ENCODE measurements at regions not wholly inside any gene's neighbourhood (a gene's known extent, or its start where the extent isn't known, plus 50 kb on each side); places are given as distances from the start of the nearest gene placed in this dataset.

DNA sequence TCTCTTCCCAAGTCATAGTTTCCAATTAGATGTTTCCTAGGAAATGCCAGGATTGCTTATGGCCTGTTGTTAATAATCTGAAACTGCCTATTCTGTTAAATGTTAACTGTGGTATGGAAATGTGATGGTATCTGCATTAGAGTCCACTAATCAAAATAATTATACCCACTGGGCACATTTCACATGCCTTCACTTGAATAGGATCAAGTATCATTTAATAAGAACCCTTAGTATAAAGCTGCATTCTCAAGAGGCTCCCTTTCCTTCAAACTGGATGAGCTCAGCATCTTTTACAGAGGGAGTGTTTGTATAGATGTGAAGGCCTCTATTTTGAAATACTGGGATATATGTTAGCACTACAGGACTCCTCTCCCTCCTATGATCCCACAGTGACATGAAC lies 477.2 kb upstream of the VRK2 start:
- no peak for DNase-seq (ENCODE audit: extremely low read depth, low read depth)
- TF ChIP-seq, protein P1, sequence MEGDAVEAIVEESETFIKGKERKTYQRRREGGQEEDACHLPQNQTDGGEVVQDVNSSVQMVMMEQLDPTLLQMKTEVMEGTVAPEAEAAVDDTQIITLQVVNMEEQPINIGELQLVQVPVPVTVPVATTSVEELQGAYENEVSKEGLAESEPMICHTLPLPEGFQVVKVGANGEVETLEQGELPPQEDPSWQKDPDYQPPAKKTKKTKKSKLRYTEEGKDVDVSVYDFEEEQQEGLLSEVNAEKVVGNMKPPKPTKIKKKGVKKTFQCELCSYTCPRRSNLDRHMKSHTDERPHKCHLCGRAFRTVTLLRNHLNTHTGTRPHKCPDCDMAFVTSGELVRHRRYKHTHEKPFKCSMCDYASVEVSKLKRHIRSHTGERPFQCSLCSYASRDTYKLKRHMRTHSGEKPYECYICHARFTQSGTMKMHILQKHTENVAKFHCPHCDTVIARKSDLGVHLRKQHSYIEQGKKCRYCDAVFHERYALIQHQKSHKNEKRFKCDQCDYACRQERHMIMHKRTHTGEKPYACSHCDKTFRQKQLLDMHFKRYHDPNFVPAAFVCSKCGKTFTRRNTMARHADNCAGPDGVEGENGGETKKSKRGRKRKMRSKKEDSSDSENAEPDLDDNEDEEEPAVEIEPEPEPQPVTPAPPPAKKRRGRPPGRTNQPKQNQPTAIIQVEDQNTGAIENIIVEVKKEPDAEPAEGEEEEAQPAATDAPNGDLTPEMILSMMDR (IDR thresholded peaks at IDR 0.05; ENCODE audit: low read depth, low read length): no peak

DNA sequence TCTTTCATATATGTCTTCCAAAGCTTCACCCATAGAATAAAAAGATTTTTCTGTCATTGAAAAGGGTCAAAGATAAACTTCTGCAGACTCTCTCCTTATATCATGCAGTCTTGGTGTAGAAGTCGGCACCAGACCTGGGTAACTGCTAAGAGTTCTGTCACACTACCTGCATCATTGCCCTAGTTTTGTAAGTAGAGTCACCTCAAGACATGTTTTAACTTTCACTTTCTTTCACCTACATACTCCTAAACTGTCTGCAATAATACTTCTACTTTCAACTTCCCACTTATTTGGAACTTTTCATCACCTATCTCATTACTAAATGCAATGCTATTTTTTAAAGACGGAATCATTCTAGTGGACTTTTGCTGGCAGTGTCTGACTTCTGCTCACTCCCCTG lies 475.6 kb upstream of the VRK2 start:
- no peak for DNase-seq (ENCODE audit: extremely low read depth, low read depth)
- TF ChIP-seq, protein P1 (IDR thresholded peaks at IDR 0.05; ENCODE audit: low read depth, low read length): no peak

DNA sequence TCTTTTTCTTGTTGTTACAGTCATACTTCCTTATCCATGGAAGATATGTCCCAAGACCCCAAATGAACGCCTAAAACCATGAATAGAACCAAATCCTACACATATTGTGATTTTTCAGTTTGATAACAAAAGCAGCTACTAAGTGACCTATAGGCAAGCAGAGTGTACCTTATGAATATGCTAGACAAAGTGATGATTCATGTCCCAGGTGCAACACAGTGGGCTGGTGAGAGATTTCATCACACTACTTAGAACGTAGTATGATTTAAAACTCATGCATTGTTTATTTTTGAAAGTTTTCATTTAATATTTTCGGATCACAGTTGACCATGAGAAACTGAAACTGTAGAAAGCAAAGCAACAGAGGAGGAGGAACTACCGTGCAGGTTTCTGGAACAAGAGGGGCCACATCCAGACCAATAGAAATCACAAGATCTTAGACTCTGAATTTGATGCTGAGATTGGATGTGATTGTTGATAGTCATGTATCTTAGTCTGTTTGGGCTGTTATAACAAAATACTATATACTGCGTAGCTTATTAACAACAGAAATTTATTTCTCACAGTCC lies 470.8 kb upstream of the VRK2 start:
- no peak for DNase-seq (ENCODE audit: extremely low read depth, low read depth)

DNA sequence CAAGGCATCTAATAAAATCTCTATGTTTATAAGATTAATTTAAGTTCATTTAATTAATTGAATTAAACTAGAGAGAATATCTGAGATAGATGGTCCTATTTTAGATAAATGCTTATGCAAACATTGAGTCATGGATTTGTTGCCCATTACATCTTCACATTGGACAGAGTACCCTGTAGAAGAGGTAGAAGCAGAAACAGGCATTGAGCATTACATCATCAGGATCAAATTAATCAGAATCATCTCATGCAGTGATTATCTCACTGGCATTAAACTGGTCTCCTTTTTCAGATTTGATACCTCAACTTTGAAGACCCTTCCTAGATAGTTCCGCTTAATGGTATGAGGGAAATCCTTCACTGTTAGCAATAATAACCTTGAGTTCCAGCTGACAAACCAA lies 469.6 kb upstream of the VRK2 start:
- TF ChIP-seq, protein P1 (IDR thresholded peaks at IDR 0.05; ENCODE audit: low read depth, low read length): no peak
- no peak for DNase-seq (ENCODE audit: extremely low read depth, low read depth)

More for the DNA sequence above, 470.8 kb upstream of the VRK2 start:
- TF ChIP-seq, protein P1 (IDR thresholded peaks at IDR 0.05; ENCODE audit: low read depth, low read length): no peak

DNA sequence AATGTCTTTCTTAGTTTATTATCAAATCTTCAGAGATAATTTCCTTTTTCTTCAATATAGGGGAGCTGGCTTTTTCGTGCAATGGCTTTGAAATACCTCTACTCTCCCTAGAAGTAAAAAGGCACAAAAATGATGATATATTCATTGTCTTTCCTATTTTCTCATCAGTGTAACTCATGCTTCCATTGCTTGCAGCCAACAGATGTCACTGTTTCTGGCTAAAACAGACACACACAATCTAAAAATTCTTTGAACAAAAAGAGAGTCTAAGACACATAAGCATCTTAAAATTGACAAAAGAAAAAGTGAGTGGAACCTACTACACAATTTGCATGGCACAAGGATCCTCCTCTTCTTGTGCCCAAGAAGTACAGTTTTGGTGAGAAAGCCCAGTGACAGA lies 448.7 kb upstream of the VRK2 start:
- TF ChIP-seq, protein P1 (IDR thresholded peaks at IDR 0.05; ENCODE audit: low read depth, low read length): no peak
- DNase-seq (ENCODE audit: extremely low read depth, low read depth): no peak

DNA sequence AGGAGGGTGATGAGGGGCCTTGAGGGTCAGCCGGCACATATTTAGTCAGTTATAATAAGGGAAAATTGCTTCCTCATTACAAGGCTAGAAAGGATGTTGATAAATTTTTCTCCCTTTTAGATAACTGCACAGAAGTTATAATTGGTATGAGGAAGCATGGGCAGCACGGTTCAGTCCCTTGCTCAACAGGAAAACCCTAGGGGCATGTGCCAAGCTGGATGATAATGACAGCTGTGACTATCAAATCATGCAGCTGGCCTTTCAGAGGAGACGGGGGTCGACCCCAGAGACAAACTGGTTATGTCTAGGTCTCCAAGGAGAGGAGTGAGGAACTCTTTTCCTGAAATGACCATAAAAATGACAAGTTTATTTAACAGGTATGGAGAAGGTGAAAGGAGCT lies 448.1 kb upstream of the VRK2 start:
- TF ChIP-seq, protein P1 (IDR thresholded peaks at IDR 0.05; ENCODE audit: low read depth, low read length): no peak
- DNase-seq (ENCODE audit: extremely low read depth, low read depth): no peak

DNA sequence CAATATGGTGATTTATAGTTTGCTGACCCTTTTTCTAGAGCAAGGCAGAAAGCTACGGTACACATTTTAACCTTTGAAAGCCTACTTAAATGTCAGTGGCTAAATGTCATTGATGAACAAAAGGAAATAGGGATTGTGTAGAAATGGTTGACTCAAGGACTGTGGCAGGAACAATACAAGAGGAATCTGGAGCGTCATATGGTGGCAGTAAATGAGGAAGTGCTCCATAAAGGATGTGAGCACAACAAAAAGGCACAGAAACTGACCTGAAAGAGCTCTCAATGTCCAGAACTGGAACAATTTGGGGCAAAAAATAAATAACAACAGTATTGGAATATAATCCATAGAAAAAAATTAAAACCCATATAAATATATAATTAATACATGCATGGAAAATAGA lies 443.9 kb upstream of the VRK2 start:
- TF ChIP-seq, protein P1 (IDR thresholded peaks at IDR 0.05; ENCODE audit: low read depth, low read length): no peak
- DNase-seq (ENCODE audit: extremely low read depth, low read depth): no peak

Data from AG09319 (cell line).